GM12873 (cell line): ENCODE measurements at regions not wholly inside any gene's neighbourhood (a gene's known extent, or its start where the extent isn't known, plus 50 kb on each side); places are given as distances from the start of the nearest gene placed in this dataset.

Experiments
- CTCF ChIP-seq: IDR thresholded peaks from 2 replicates; pipeline ENCODE4 v1.5.1; 2012; ENCODE audit warnings: low read depth, mild to moderate bottlenecking, moderate library complexity, low read length, control low read depth; ENCODE audit not compliant: insufficient read depth; ENCODE audit errors: missing control alignments

DNA sequence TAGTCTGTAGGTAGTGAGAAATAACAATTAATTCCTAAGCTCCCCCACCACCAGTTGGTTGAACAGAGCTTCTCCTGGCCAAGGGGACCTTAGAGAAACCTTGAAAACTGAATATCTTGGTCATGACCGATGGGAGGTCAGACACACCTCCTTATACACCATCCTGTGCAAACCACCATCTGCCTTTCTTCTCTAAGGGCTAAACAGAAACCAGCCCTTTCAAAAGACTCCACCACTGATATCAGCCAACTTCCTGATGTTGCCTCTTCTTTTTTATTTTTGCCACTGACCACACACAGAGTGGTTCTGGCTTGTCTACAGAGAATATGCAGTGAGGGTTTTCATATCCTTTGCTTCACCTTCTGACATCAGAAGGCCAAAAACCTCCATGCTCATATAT is 977.7 kb upstream of the SEL1L start:
- TF ChIP-seq CTCF, result no peak

DNA sequence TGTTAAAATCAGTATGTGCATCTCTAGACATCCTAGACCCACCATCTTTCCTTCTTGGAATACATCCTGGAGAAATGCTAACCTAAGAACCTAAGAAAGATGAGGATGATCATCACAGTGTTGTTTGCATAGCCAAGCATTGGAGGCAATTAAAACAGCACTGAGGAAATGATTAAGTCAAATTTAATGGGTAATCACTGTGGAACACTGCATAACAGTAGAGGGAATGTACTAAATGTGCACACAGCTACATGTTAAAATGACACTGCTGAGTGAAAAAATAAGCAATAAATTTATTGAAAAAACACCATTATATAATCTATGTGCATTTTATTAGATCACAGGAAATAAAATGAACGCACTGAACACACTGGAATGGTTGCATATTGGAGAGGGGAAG is 987.1 kb upstream of the SEL1L start:
- no peak for TF ChIP-seq CTCF

DNA sequence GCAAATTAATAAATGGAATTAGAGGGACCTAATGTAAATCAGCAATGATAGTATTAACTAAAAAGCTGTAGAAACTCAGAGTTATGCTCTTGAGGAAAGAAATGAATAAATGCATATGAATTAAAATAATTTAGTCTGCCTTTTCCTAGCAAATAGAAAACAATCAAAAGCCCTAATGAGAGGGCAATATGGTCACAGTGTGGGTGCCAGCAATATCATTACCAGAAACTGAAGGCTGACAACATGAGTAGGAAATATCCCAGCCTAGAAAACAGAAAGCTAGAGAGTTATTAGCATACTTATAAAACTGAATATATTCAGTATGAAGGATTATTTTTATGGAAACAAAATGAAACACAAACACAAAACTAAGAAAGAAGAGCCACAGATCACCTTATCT is 987.5 kb upstream of the SEL1L start:
- TF ChIP-seq CTCF, result no peak

- no peak for TF ChIP-seq CTCF
Measured at GRCh38 chr14:82528016-82528415, 994.4 kb upstream of the SEL1L start.

GRCh38 chr14:82533351-82533750 is 999.7 kb upstream of the SEL1L start:
- TF ChIP-seq CTCF, result no peak

- TF ChIP-seq CTCF, result no peak
Measured at GRCh38 chr14:82536566-82536965, 1002.9 kb upstream of the SEL1L start.

DNA sequence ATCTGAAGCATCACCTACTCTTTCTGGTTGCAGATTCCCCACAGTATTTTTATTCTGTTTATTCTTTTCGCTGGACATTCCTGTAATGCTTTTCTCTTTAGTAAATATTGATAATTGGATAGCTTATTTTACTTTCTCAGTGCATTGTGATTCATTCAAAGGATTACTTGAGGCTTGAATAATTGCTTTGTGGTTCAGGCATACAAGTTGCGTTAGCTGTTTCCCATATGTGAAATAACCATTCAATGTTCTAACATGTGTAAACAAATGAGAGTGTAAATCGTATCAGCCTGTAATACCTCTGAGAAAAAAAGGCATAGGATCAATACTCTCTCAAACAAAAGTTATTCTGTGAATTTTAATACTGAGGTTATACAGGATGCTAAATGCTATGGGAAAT is 1004.2 kb upstream of the SEL1L start:
- TF ChIP-seq CTCF, result no peak

- TF ChIP-seq CTCF, result no peak
Measured at GRCh38 chr14:82546401-82546800, 1012.7 kb upstream of the SEL1L start.
